ENCODE measurements at regions not wholly inside any gene's neighbourhood (a gene's known extent, or its start where the extent isn't known, plus 50 kb on each side); places are given as distances from the start of the nearest gene placed in this dataset.

- no peaks in the 10 kb centered on the region for H3K36me3 ChIP-seq (ENCODE audit: control insufficient read depth in 1 of 2, insufficient read depth in 2 of 2, low read length in 1 of 2)
- WGBS, 2 donors: 19 to 50% methylated on average over 1 of the region's 1 CpG
- DNase-seq (no peak), ATAC-seq (ENCODE audit: low FRiP score) (no peak)
- H3K4me1 ChIP-seq (ENCODE audit: control insufficient read depth in 1 of 2, insufficient read depth in 2 of 2, low read length in 2 of 2): no peaks in the 10 kb centered on the region
- no peaks in the 10 kb centered on the region for H3K27me3 ChIP-seq (ENCODE audit: control insufficient read depth in 1 of 2, insufficient read depth in 2 of 2, low read length in 1 of 2)
- intact Hi-C loops (cut with DNase I): no loop called here
- H3K27ac ChIP-seq (ENCODE audit: low read depth in 1 of 2, low read length in 2 of 2): no peak overlapping the region
- no peak overlapping the region for H3K4me3 ChIP-seq (ENCODE audit: low read length in 2 of 2)
- peaks cover 3% of the 10 kb centered on the region for H3K9me3 ChIP-seq (ENCODE audit: control insufficient read depth, low read length)
These were observed 293.1 kb upstream of the CCNH start for GRCh38 chr5:87705876-87706275.

DNA sequence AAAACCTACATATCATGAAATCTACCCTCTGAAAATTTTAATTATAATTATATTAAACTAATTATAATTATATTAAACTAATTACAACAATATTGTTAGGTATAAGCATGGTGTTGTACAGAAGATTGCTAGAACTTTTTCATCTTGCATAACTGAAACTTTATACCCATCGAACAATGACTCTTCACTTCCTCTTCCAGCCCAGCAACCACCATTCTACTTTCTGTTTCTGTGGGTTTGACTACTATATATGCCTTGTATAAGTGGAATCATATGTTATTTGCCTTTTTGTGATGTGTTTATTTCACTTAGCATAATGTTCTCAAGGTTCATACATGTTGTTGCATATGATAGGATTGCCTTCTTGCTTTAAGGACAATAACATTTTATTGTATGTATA, 274.2 kb upstream of the CCNH start:
- ATAC-seq (ENCODE audit: low FRiP score) (no peak), DNase-seq (no peak)
- H3K27ac ChIP-seq (ENCODE audit: low read depth in 1 of 2, low read length in 2 of 2): no peak overlapping the region
- intact Hi-C loops (cut with DNase I): no loop called here
- no peaks in the 10 kb centered on the region for H3K36me3 ChIP-seq (ENCODE audit: control insufficient read depth in 1 of 2, insufficient read depth in 2 of 2, low read length in 1 of 2)
- no peaks in the 10 kb centered on the region for H3K4me1 ChIP-seq (ENCODE audit: control insufficient read depth in 1 of 2, insufficient read depth in 2 of 2, low read length in 2 of 2)
- no peaks in the 10 kb centered on the region for H3K9me3 ChIP-seq (ENCODE audit: control insufficient read depth, low read length)
- 74 to 88% methylated on average over 1 of the region's 1 CpG for WGBS, 2 donors
- H3K27me3 ChIP-seq (ENCODE audit: control insufficient read depth in 1 of 2, insufficient read depth in 2 of 2, low read length in 1 of 2): no peaks in the 10 kb centered on the region
- no peak overlapping the region for H3K4me3 ChIP-seq (ENCODE audit: low read length in 2 of 2)

DNA sequence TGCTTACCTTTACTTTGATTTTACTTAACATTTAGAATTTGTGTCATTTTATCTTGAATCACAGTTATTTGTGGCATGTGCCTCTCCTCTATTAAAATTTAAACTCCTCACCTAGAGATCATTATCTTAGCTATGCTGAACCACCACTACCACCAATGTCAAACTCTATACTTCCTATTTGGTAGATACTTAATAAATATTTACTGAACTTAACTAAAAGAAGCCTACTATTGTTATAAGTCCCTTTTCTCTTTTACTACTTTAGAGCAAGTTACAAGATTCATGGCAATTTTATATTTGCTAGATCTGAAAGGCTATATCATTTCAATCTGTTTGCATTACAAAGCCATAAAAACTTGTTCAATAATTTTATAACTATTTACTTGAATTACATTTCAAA, 273.3 kb upstream of the CCNH start:
- DNase-seq: no peak
- no peaks in the 10 kb centered on the region for H3K27me3 ChIP-seq (ENCODE audit: control insufficient read depth in 1 of 2, insufficient read depth in 2 of 2, low read length in 1 of 2)

GRCh38 chr5:87674235-87674634, 261.5 kb upstream of the CCNH start:
- ATAC-seq (ENCODE audit: low FRiP score) (no peak), DNase-seq (no peak)
- 85 to 89% methylated on average over 2 of the region's 2 CpGs for WGBS, 2 donors
- Histone ChIP-seq H3K27ac (ENCODE audit: low read depth in 1 of 2, low read length in 2 of 2) (no peak overlapping the region), H3K4me1 (ENCODE audit: control insufficient read depth in 1 of 2, insufficient read depth in 2 of 2, low read length in 2 of 2) (no peaks in the 10 kb centered on the region), H3K27me3 (ENCODE audit: control insufficient read depth in 1 of 2, insufficient read depth in 2 of 2, low read length in 1 of 2) (no peaks in the 10 kb centered on the region), H3K9me3 (ENCODE audit: control insufficient read depth, low read length) (no peaks in the 10 kb centered on the region), H3K36me3 (ENCODE audit: control insufficient read depth in 1 of 2, insufficient read depth in 2 of 2, low read length in 1 of 2) (no peaks in the 10 kb centered on the region), H3K4me3 (ENCODE audit: low read length in 2 of 2) (no peak overlapping the region)
- intact Hi-C loops (cut with DNase I): no loop called here

More for the DNA sequence above, 273.3 kb upstream of the CCNH start:
- Histone ChIP-seq H3K4me1 (ENCODE audit: control insufficient read depth in 1 of 2, insufficient read depth in 2 of 2, low read length in 2 of 2) (no peaks in the 10 kb centered on the region), H3K27ac (ENCODE audit: low read depth in 1 of 2, low read length in 2 of 2) (no peak overlapping the region), H3K9me3 (ENCODE audit: control insufficient read depth, low read length) (no peaks in the 10 kb centered on the region), H3K36me3 (ENCODE audit: control insufficient read depth in 1 of 2, insufficient read depth in 2 of 2, low read length in 1 of 2) (no peaks in the 10 kb centered on the region), H3K4me3 (ENCODE audit: low read length in 2 of 2) (no peak overlapping the region)
- intact Hi-C loops (cut with DNase I): no loop called here
- no peak for ATAC-seq (ENCODE audit: low FRiP score)

DNA sequence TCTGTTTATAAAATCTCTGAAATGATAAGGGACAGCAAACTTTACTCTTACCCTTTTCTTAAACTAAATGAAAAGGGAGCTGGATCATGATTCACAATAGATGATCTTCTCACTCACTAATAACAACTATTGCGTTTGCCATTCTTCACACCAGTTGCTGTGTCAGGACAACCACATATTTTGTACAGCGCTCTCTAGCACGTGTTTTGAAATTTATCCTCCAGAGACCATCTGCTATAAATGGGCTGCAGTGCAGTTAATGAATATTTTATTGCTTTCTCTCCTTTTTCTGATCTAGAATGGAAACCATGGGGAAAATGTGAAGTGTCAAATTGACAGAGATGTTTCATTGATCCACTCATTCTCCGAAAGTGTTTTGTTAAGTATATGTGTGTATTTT, 258.4 kb upstream of the CCNH start:
- no peaks in the 10 kb centered on the region for H3K4me1 ChIP-seq (ENCODE audit: control insufficient read depth in 1 of 2, insufficient read depth in 2 of 2, low read length in 2 of 2)
- DNase-seq: no peak
- no peak for ATAC-seq (ENCODE audit: low FRiP score)
- WGBS, 2 donors: 59 to 60% methylated on average over 4 of the region's 4 CpGs
- H3K27ac ChIP-seq (ENCODE audit: low read depth in 1 of 2, low read length in 2 of 2): no peak overlapping the region
- H3K4me3 ChIP-seq (ENCODE audit: low read length in 2 of 2): no peak overlapping the region
- H3K27me3 ChIP-seq (ENCODE audit: control insufficient read depth in 1 of 2, insufficient read depth in 2 of 2, low read length in 1 of 2): no peaks in the 10 kb centered on the region
- intact Hi-C loops (cut with DNase I): no loop called here
- H3K36me3 ChIP-seq (ENCODE audit: control insufficient read depth in 1 of 2, insufficient read depth in 2 of 2, low read length in 1 of 2): no peaks in the 10 kb centered on the region
- no peaks in the 10 kb centered on the region for H3K9me3 ChIP-seq (ENCODE audit: control insufficient read depth, low read length)

- H3K9me3 ChIP-seq (ENCODE audit: control insufficient read depth, low read length): no peaks in the 10 kb centered on the region
- H3K36me3 ChIP-seq (ENCODE audit: control insufficient read depth in 1 of 2, insufficient read depth in 2 of 2, low read length in 1 of 2): no peaks in the 10 kb centered on the region
- intact Hi-C loops (cut with DNase I): no loop called here
- H3K27me3 ChIP-seq (ENCODE audit: control insufficient read depth in 1 of 2, insufficient read depth in 2 of 2, low read length in 1 of 2): no peaks in the 10 kb centered on the region
- no peak for ATAC-seq (ENCODE audit: low FRiP score)
- no peak overlapping the region for H3K27ac ChIP-seq (ENCODE audit: low read depth in 1 of 2, low read length in 2 of 2)
- H3K4me1 ChIP-seq (ENCODE audit: control insufficient read depth in 1 of 2, insufficient read depth in 2 of 2, low read length in 2 of 2): no peaks in the 10 kb centered on the region
- WGBS, 2 donors: 77 to 82% methylated on average over 1 of the region's 1 CpG
- H3K4me3 ChIP-seq (ENCODE audit: low read length in 2 of 2): no peak overlapping the region
- no peak for DNase-seq
These were observed 252.4 kb upstream of the CCNH start for GRCh38 chr5:87665166-87665565.

DNA sequence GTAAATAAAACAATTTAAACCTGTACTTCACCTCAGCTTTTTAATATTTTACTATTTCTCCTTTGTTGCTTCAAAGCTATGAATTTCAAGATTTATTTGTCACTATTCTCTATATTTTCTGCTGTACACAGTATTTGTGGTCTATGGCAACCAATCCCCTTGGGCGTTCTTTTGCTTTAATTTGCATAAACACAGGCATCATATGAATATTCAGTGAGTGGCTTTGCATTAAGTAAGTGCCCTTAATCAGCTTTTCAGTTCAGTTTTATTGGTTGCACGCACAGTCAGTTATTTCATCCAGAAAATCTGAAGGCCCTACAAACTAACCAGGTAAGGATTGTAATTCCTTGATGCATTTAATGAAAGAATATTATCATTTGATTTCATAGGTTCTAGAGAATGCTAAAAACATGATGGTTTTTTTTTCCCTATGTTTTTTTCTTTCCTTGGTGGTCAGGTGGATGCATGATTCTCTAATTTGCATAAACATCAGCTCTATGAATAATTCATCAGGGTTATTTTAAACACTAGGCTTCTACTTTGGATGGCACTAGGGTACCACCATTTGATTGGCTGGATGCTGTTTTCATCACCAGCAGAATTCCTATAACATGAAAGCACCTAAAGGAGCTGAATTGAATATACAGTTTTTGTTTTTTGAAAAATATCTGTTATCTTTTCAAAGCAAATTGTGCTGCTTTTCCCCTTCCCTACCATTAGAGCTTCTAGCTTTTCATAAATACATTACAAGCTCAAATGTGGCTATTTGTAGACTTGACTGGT, 249.2 kb upstream of the CCNH start:
- intact Hi-C loops (cut with DNase I): no loop called here
- H3K4me3 ChIP-seq (ENCODE audit: low read length in 2 of 2): no peak overlapping the region
- H3K9me3 ChIP-seq (ENCODE audit: control insufficient read depth, low read length): no peaks in the 10 kb centered on the region
- no peaks in the 10 kb centered on the region for H3K4me1 ChIP-seq (ENCODE audit: control insufficient read depth in 1 of 2, insufficient read depth in 2 of 2, low read length in 2 of 2)
- ATAC-seq (ENCODE audit: low FRiP score) (no peak), DNase-seq (no peak)
- no peaks in the 10 kb centered on the region for H3K27me3 ChIP-seq (ENCODE audit: control insufficient read depth in 1 of 2, insufficient read depth in 2 of 2, low read length in 1 of 2)
- H3K36me3 ChIP-seq (ENCODE audit: control insufficient read depth in 1 of 2, insufficient read depth in 2 of 2, low read length in 1 of 2): no peaks in the 10 kb centered on the region
- no peak overlapping the region for H3K27ac ChIP-seq (ENCODE audit: low read depth in 1 of 2, low read length in 2 of 2)
- 72 to 75% methylated on average over 2 of the region's 2 CpGs for WGBS, 2 donors

DNA sequence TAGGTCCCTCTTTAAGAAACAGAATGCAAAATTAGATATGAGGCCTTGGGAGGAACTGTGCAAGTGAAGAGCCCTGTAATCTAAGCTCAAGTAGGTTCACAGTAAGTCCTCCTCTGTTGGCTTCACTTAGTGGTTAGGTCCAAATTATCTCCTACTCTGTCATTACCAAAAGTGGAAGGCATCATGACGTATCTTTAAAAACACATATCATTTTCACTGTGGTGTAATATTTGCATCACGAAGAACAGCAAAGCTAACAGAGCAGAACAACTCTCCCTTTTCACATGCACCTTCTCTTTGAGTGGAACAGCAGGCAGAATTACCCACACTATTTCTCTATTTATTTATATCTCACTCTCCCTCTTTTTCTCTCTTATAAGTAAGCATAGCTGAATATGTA, 240.5 kb upstream of the CCNH start:
- ATAC-seq (ENCODE audit: low FRiP score): no peak
- H3K27me3 ChIP-seq (ENCODE audit: control insufficient read depth in 1 of 2, insufficient read depth in 2 of 2, low read length in 1 of 2): no peaks in the 10 kb centered on the region
- no peak overlapping the region for H3K4me3 ChIP-seq (ENCODE audit: low read length in 2 of 2)
- DNase-seq: no peak
- no peaks in the 10 kb centered on the region for H3K4me1 ChIP-seq (ENCODE audit: control insufficient read depth in 1 of 2, insufficient read depth in 2 of 2, low read length in 2 of 2)
- H3K9me3 ChIP-seq (ENCODE audit: control insufficient read depth, low read length): no peaks in the 10 kb centered on the region
- no peak overlapping the region for H3K27ac ChIP-seq (ENCODE audit: low read depth in 1 of 2, low read length in 2 of 2)
- WGBS, 2 donors: 86% methylated on average over 2 of the region's 2 CpGs
- H3K36me3 ChIP-seq (ENCODE audit: control insufficient read depth in 1 of 2, insufficient read depth in 2 of 2, low read length in 1 of 2): no peaks in the 10 kb centered on the region
- intact Hi-C loops (cut with DNase I): no loop called here

DNA sequence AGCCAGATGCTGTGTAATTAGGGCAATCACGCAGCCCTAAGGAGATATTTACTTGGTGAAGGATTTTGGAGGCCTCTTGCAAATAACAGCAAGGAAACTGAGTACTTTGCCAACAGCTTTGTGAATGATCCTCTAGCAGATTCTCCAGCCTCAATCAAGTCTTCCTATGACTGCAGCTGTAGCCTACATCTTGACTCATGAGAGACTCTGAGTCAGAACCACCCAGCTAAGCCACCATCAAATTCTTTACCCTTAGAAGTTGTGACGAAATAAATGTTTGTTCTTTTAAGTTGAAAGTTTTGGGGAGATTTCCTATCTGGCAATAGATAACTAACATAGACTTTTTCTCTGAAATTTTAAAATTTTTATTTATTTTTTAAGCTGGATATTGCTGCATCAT, 237.6 kb upstream of the CCNH start:
- ATAC-seq (ENCODE audit: low FRiP score) (no peak), DNase-seq (no peak)
- Histone ChIP-seq H3K4me3 (ENCODE audit: low read length in 2 of 2) (no peak overlapping the region), H3K36me3 (ENCODE audit: control insufficient read depth in 1 of 2, insufficient read depth in 2 of 2, low read length in 1 of 2) (no peaks in the 10 kb centered on the region), H3K27ac (ENCODE audit: low read depth in 1 of 2, low read length in 2 of 2) (no peak overlapping the region), H3K4me1 (ENCODE audit: control insufficient read depth in 1 of 2, insufficient read depth in 2 of 2, low read length in 2 of 2) (no peaks in the 10 kb centered on the region), H3K9me3 (ENCODE audit: control insufficient read depth, low read length) (no peaks in the 10 kb centered on the region), H3K27me3 (ENCODE audit: control insufficient read depth in 1 of 2, insufficient read depth in 2 of 2, low read length in 1 of 2) (no peaks in the 10 kb centered on the region)
- intact Hi-C loops (cut with DNase I): no loop called here
- whole genome bisulfite sequencing, 2 donors: 51 to 53% methylated on average over 2 of the region's 2 CpGs
